ENCODE measurements at regions not wholly inside any gene's neighbourhood (a gene's known extent, or its start where the extent isn't known, plus 50 kb on each side); places are given as distances from the start of the nearest gene placed in this dataset.

DNA sequence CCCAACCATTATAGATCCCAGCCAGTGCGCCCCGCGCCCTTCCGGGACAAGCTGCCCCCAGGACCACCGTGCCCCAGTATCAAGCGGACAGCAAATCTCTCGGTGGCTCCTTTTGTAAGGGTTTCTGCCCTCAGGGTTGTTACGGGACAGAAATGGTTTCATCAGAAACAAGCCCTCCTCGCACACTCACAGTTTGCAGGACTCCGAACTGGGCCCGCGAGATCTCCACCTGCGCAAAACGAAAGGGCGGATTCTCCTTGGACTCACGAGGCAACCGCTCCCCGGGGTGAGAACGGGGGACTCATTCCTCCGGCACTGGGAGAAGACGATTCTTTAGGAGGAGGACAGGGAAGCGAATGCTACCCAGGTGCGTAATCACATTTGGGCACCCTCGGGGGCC lies 51.1 kb upstream of the H6PD start:
- TF ChIP-seq, protein P1, sequence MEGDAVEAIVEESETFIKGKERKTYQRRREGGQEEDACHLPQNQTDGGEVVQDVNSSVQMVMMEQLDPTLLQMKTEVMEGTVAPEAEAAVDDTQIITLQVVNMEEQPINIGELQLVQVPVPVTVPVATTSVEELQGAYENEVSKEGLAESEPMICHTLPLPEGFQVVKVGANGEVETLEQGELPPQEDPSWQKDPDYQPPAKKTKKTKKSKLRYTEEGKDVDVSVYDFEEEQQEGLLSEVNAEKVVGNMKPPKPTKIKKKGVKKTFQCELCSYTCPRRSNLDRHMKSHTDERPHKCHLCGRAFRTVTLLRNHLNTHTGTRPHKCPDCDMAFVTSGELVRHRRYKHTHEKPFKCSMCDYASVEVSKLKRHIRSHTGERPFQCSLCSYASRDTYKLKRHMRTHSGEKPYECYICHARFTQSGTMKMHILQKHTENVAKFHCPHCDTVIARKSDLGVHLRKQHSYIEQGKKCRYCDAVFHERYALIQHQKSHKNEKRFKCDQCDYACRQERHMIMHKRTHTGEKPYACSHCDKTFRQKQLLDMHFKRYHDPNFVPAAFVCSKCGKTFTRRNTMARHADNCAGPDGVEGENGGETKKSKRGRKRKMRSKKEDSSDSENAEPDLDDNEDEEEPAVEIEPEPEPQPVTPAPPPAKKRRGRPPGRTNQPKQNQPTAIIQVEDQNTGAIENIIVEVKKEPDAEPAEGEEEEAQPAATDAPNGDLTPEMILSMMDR (IDR thresholded peaks at IDR 0.05; ENCODE audit: low read depth, low read length), result no peak
- no peak for TF ChIP-seq EZH2phosphoT487 (IDR thresholded peaks at IDR 0.05; ENCODE audit: low read depth)

All from OCI-LY3 (cell line).